SU-DHL-6 (cell line): ENCODE measurements at regions not wholly inside any gene's neighbourhood (a gene's known extent, or its start where the extent isn't known, plus 50 kb on each side); places are given as distances from the start of the nearest gene placed in this dataset.

ENCODE experiments used
- H2AFZ ChIP-seq: fragments of 200-600 bp; sonication (generic); 2 replicates; pipeline ENCODE4 v1.6.1; 2014; ENCODE audit warnings: low read depth, mild to moderate bottlenecking, moderate library complexity, mixed read lengths, antibody characterized with exemption, low read length; ENCODE audit not compliant: severe bottlenecking
- H3F3A ChIP-seq: fragments of 200-600 bp; shearing (Covaris generic); 2 replicates; pipeline ENCODE4 v1.6.0; 2016; ENCODE audit warnings: antibody characterized with exemption, mild to moderate bottlenecking; ENCODE audit not compliant: insufficient read depth
- H3K27ac ChIP-seq: fragments of 200-600 bp; sonication (generic); 2 replicates; pipeline ENCODE4 v1.5.1; 2016; ENCODE audit warnings: low read depth, mild to moderate bottlenecking, low read length, moderate library complexity, mixed read lengths
- H3K27me3 ChIP-seq: fragments of 200-600 bp; sonication (generic), shearing (Covaris generic); 2 replicates; pipeline ENCODE4 v1.6.0; 2014; ENCODE audit warnings: mild to moderate bottlenecking, low read length
- H3K36me3 ChIP-seq: fragments of 200-600 bp; sonication (generic); 2 replicates; pipeline ENCODE4 v1.6.1; 2014; ENCODE audit warnings: mild to moderate bottlenecking, low read length, mixed read lengths
- H3K4me2 ChIP-seq: fragments of 300-600, 200-600 bp; shearing (Covaris generic), sonication (generic); 2 replicates; pipeline ENCODE4 v1.6.0; 2014; ENCODE audit warnings: low read length, low read depth, mild to moderate bottlenecking; ENCODE audit not compliant: poor library complexity, severe bottlenecking
- H3K4me3 ChIP-seq: fragments of 200-600 bp; sonication (generic); 2 replicates; pipeline ENCODE4 v1.5.1; 2014; ENCODE audit warnings: antibody characterized with exemption, low read length, mild to moderate bottlenecking, mixed read lengths; ENCODE audit not compliant: insufficient read depth, poor library complexity, severe bottlenecking
- H3K79me2 ChIP-seq: fragments of 200-600 bp; sonication (generic); 2 replicates; pipeline ENCODE4 v1.6.1; 2014; ENCODE audit warnings: mild to moderate bottlenecking, low read length, moderate library complexity; ENCODE audit not compliant: insufficient read depth
- H3K9ac ChIP-seq: fragments of 200-600 bp; sonication (generic); 2 replicates; pipeline ENCODE4 v1.7.0; 2014; ENCODE audit warnings: mild to moderate bottlenecking, low read length
- H3K9me2 ChIP-seq: fragments of 200-600 bp; sonication (generic); replicated peaks from 2 replicates; pipeline ENCODE4 v1.6.1; 2014; ENCODE audit warnings: low read length; ENCODE audit not compliant: insufficient read depth
- H3K9me3 ChIP-seq: fragments of 200-600 bp; sonication (generic); 2 replicates; pipeline ENCODE4 v1.6.1; 2014; ENCODE audit warnings: low read length, mixed read lengths; ENCODE audit not compliant: insufficient read depth
- H4K20me1 ChIP-seq: fragments of 200-600 bp; sonication (generic); 2 replicates; pipeline ENCODE4 v1.6.1; 2014; ENCODE audit warnings: low read depth, mild to moderate bottlenecking, antibody characterized with exemption, low read length, moderate library complexity, mixed read lengths
- CTCF ChIP-seq: fragments of 200-600 bp; sonication (generic); IDR thresholded peaks from one replicate; pipeline ENCODE4 v1.5.1; 2017; ENCODE audit warnings: antibody characterized with exemption, mild to moderate bottlenecking, low read length, moderate library complexity; ENCODE audit not compliant: insufficient read depth, poor library complexity, severe bottlenecking
- EZH2phosphoT487 ChIP-seq: fragments of 200-600 bp; sonication (generic), shearing (Covaris generic); conservative IDR thresholded peaks from 2 replicates; pipeline ENCODE4 v1.6.1; 2018; ENCODE audit warnings: mild to moderate bottlenecking, antibody characterized with exemption, low read length, moderate library complexity, mixed read lengths

GRCh38 chr5:125549322-125549911 lies 803.0 kb upstream of the ZNF608 start:
- H3K79me2 ChIP-seq = no peaks in the 10 kb centered on the region
- no peak overlapping the region for H3K27ac ChIP-seq
- no peaks in the 10 kb centered on the region for H3K9me3 ChIP-seq
- H3K9ac ChIP-seq = no peak overlapping the region
- no peak overlapping the region for H2AFZ ChIP-seq
- no peaks in the 10 kb centered on the region for H3K27me3 ChIP-seq
- H3K9me2 ChIP-seq = no peaks in the 10 kb centered on the region
- H3K4me3 ChIP-seq = no peak overlapping the region
- H3K4me2 ChIP-seq = no peak overlapping the region
- TF ChIP-seq EZH2phosphoT487 = no peak
- H4K20me1 ChIP-seq = no peaks in the 10 kb centered on the region
- H3K36me3 ChIP-seq = no peaks in the 10 kb centered on the region
- H3F3A ChIP-seq = no peaks in the 10 kb centered on the region

GRCh38 chr5:125550274-125550673 lies 803.8 kb upstream of the ZNF608 start:
- H3K9me3 ChIP-seq = no peaks in the 10 kb centered on the region
- no peak overlapping the region for H3K4me2 ChIP-seq
- H3F3A ChIP-seq = no peaks in the 10 kb centered on the region
- no peaks in the 10 kb centered on the region for H3K36me3 ChIP-seq
- no peak overlapping the region for H3K27ac ChIP-seq
- H2AFZ ChIP-seq = no peak overlapping the region
- H3K79me2 ChIP-seq = no peaks in the 10 kb centered on the region
- H3K9me2 ChIP-seq = no peaks in the 10 kb centered on the region
- no peak overlapping the region for H3K9ac ChIP-seq
- no peak for TF ChIP-seq EZH2phosphoT487
- no peak for TF ChIP-seq CTCF
- no peaks in the 10 kb centered on the region for H4K20me1 ChIP-seq
- no peaks in the 10 kb centered on the region for H3K27me3 ChIP-seq
- H3K4me3 ChIP-seq = no peak overlapping the region

DNA sequence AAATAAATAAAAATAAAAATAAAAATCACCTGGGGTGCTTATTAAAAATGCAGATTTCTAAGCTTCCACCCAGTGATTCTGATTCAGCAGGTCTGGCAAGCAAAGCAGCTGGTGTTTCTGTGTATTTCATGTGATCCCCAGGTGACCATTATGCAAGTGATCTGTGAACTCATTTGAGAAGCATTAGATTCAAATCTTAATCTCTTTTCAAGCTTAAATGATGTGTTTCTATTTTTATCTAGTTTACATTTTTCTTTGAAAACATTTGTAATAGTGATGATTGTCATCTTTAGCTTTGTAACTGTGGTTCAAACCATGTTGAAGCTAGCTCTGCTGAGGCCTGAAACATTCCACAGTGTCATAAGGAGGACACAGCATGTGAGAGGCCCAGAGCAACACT lies 804.8 kb upstream of the ZNF608 start:
- Histone ChIP-seq H3K9me3 (no peaks in the 10 kb centered on the region), H3K9ac (no peak overlapping the region), H4K20me1 (no peaks in the 10 kb centered on the region), H3K79me2 (no peaks in the 10 kb centered on the region), H3K4me3 (no peak overlapping the region), H3K9me2 (no peaks in the 10 kb centered on the region), H3K27me3 (no peaks in the 10 kb centered on the region), H3F3A (no peaks in the 10 kb centered on the region), H3K4me2 (no peak overlapping the region), H3K36me3 (no peaks in the 10 kb centered on the region), H2AFZ (no peak overlapping the region), H3K27ac (no peak overlapping the region)
- no peak for TF ChIP-seq CTCF
- no peak for TF ChIP-seq EZH2phosphoT487

DNA sequence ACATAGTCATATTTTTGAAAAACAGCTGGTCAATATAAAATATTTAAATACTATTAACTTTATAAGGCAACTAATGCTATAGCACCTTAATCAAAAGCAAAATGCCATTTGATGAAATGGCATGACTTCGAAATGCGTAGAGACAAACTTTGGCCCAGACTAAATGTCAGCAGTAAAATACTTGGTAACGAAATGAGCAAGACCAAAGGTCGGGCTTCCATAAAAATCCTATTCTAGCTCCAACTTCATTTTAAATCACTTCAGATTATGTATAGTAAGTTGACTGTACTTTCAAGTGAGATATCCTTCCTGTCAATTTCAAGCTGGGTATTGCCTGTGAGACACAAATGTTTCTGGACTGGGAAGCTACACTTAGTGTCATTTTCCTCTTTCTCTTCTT lies 805.4 kb upstream of the ZNF608 start:
- H3K27ac ChIP-seq = no peak overlapping the region
- TF ChIP-seq EZH2phosphoT487 = no peak
- no peak for TF ChIP-seq CTCF

More for the DNA sequence above, 805.4 kb upstream of the ZNF608 start:
- H2AFZ ChIP-seq = no peak overlapping the region
- H3K4me2 ChIP-seq = no peak overlapping the region
- H3K79me2 ChIP-seq = no peaks in the 10 kb centered on the region
- no peaks in the 10 kb centered on the region for H3F3A ChIP-seq
- H3K4me3 ChIP-seq = no peak overlapping the region
- no peak overlapping the region for H3K9ac ChIP-seq
- H3K36me3 ChIP-seq = no peaks in the 10 kb centered on the region
- H3K9me3 ChIP-seq = no peaks in the 10 kb centered on the region
- no peaks in the 10 kb centered on the region for H3K9me2 ChIP-seq
- no peaks in the 10 kb centered on the region for H3K27me3 ChIP-seq
- no peaks in the 10 kb centered on the region for H4K20me1 ChIP-seq
